SK-N-SH treated with all-trans-retinoic acid at 6 μM for 48 hours (cell line): ENCODE measurements at regions not wholly inside any gene's neighbourhood (a gene's known extent, or its start where the extent isn't known, plus 50 kb on each side); places are given as distances from the start of the nearest gene placed in this dataset.

ENCODE experiments used
- CSRNP3 ChIP-seq: fragments of 250-450 bp; sonication (Bioruptor Pico); IDR thresholded peaks from 2 replicates; pipeline ENCODE4 v1.5.1; 2021; ENCODE audit warnings: mild to moderate bottlenecking, moderate library complexity
- GLIS3 ChIP-seq: fragments of 250-450 bp; sonication (Bioruptor Pico); IDR thresholded peaks from 2 replicates; pipeline ENCODE4 v1.5.0; 2020; ENCODE audit warnings: mild to moderate bottlenecking, moderate library complexity
- ZFP3 ChIP-seq: fragments of 250-450 bp; sonication (Bioruptor Pico); IDR thresholded peaks from 2 replicates; pipeline ENCODE4 v1.5.0; 2020; ENCODE audit warnings: mild to moderate bottlenecking, moderate library complexity
- ZNF70 ChIP-seq: fragments of 450-650 bp; formaldehyde crosslinking; IDR thresholded peaks from 2 replicates; pipeline ENCODE4 v1.5.0; 2020; ENCODE audit warnings: mild to moderate bottlenecking, moderate library complexity

- TF ChIP-seq CSRNP3 (CRISPR knock-in tag) (no peak), GLIS3 (no peak), ZFP3 (CRISPR knock-in tag) (no peak), ZNF70 (no peak)
These were observed 247.4 kb upstream of the RBMS3 start for GRCh38 chr3:29033511-29033910.
